HepG2 (cell line): ENCODE measurements at regions not wholly inside any gene's neighbourhood (a gene's known extent, or its start where the extent isn't known, plus 50 kb on each side); places are given as distances from the start of the nearest gene placed in this dataset.
"Not testable (repeated sequence)": the region's sequence is repeated elsewhere in the genome, so short reads cannot be mapped to it uniquely, and the experiment has no call there.

Experiments used
- CEBPB ChIP-seq: IDR thresholded peaks from 2 replicates; pipeline ENCODE4 v1.6.1; 2011; ENCODE audit warnings: low read depth, low read length, improper control_type of control experiment, borderline replicate concordance
- EZH2 ChIP-seq: conservative IDR thresholded peaks from 2 replicates; pipeline ENCODE4 v1.6.1; 2012; ENCODE audit warnings: mild to moderate bottlenecking, low read depth, low read length, moderate library complexity
- FOXP1 ChIP-seq, 2 experiments: fragments of 450-650 bp in 1 of 2; IDR thresholded peaks; 2 replicates each; pipeline ENCODE4 v1.6.1; 2017 to 2018; ENCODE audit warnings: antibody characterized with exemption in 1 of 2
- MAX ChIP-seq: IDR thresholded peaks from 2 replicates; pipeline ENCODE4 v1.6.1; 2012; ENCODE audit warnings: inconsistent platforms
- MED13 ChIP-seq: sonication (generic); formaldehyde crosslinking; IDR thresholded peaks from 2 replicates; pipeline ENCODE4 v1.5.0; 2020; ENCODE audit warnings: missing genetic modification reagents
- PHF8 ChIP-seq: sonication (generic); formaldehyde crosslinking; IDR thresholded peaks from 2 replicates; pipeline ENCODE4 v1.5.0; 2020; ENCODE audit warnings: missing genetic modification reagents
- REST ChIP-seq, 2 experiments: IDR thresholded peaks; 2 replicates each; pipeline ENCODE4 v1.6.1; 2011 to 2012; ENCODE audit warnings: low read length in 2 of 2, borderline replicate concordance in 1 of 2, low read depth in 1 of 2, mild to moderate bottlenecking in 1 of 2, moderate library complexity in 1 of 2
- SRF ChIP-seq: IDR thresholded peaks from 2 replicates; pipeline ENCODE4 v1.6.1; 2011; ENCODE audit warnings: mild to moderate bottlenecking, low read depth, low read length, moderate library complexity
- YY1 ChIP-seq: IDR thresholded peaks from 2 replicates; pipeline ENCODE4 v1.6.1; 2011; ENCODE audit warnings: low read length, low read depth, moderate library complexity, mild to moderate bottlenecking; ENCODE audit not compliant: insufficient read depth, insufficient replicate concordance
- ZNF138 ChIP-seq: sonication (generic); formaldehyde crosslinking; IDR thresholded peaks from 2 replicates; pipeline ENCODE4 v1.5.0; 2020; ENCODE audit warnings: mild to moderate bottlenecking, low read depth, missing genetic modification reagents
- ZNF143 ChIP-seq: sonication (generic); formaldehyde crosslinking; IDR thresholded peaks from 2 replicates; pipeline ENCODE4 v1.4.0; 2020; ENCODE audit warnings: missing genetic modification reagents
- TF ChIP-seq, protein P1 (sequence below): sonication (generic); formaldehyde crosslinking; IDR thresholded peaks from 2 replicates; pipeline ENCODE4 v1.8.1; 2023; ENCODE audit warnings: mild to moderate bottlenecking, moderate library complexity, missing genetic modification reagents
- TF ChIP-seq, protein P2 (sequence below): sonication (generic); formaldehyde crosslinking; IDR thresholded peaks from 2 replicates; pipeline ENCODE4 v1.5.0; 2020; ENCODE audit warnings: mild to moderate bottlenecking, missing genetic modification reagents, moderate library complexity

DNA sequence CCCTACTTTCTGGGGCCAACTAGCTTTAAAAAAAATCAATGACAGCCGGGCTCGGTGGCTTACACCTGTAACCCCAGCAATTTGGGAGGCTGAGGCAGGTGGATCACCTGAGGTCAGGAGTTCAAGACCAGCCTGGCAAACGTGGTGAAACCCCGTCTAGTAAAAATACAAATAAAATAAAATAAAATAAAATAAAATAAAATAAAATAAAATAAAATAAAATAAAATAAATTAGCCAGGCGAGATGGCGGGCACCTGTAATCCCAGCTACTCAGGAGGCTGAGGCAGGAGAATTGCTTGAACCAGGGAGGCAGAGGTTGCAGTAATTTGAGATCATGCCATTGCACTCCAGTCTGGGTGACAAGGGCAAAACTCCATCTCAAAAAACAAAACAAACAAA lies 443.9 kb upstream of the CDH10 start:
- TF ChIP-seq, protein P1, sequence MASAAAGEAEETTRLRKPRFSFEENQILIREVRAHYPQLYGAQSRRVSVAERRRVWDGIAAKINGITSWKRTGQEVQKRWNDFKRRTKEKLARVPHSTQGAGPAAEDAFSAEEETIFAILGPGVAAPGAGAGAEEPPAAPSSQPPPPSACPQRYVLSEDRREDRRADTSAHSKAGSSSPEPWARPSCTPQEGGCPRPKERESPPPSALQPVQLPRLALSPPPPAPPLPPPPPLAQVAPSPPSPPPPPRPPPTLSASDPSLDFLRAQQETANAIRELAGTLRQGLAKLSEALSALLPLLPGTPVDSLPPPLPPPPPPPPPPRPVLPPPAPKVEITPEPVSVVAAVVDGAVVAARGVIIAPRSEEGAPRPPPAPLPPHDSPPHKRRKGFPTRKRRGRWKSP (CRISPR knock-in tag) = not testable (repeated sequence)
- not testable (repeated sequence) for TF ChIP-seq CEBPB; REST (IDR thresholded peaks at IDR 0.05; ENCODE audit: borderline replicate concordance in 1 of 2, low read depth in 1 of 2, low read length in 2 of 2); SRF; EZH2; MED13 (CRISPR knock-in tag); FOXP1 (IDR thresholded peaks at IDR 0.05); FOXP1 (CRISPR knock-in tag; IDR thresholded peaks at IDR 0.05); ZNF138 (CRISPR knock-in tag); YY1; PHF8 (CRISPR knock-in tag); ZNF143; MAX
- TF ChIP-seq, protein P2, sequence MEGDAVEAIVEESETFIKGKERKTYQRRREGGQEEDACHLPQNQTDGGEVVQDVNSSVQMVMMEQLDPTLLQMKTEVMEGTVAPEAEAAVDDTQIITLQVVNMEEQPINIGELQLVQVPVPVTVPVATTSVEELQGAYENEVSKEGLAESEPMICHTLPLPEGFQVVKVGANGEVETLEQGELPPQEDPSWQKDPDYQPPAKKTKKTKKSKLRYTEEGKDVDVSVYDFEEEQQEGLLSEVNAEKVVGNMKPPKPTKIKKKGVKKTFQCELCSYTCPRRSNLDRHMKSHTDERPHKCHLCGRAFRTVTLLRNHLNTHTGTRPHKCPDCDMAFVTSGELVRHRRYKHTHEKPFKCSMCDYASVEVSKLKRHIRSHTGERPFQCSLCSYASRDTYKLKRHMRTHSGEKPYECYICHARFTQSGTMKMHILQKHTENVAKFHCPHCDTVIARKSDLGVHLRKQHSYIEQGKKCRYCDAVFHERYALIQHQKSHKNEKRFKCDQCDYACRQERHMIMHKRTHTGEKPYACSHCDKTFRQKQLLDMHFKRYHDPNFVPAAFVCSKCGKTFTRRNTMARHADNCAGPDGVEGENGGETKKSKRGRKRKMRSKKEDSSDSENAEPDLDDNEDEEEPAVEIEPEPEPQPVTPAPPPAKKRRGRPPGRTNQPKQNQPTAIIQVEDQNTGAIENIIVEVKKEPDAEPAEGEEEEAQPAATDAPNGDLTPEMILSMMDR = not testable (repeated sequence)
